ENCODE measurements at regions not wholly inside any gene's neighbourhood (a gene's known extent, or its start where the extent isn't known, plus 50 kb on each side); places are given as distances from the start of the nearest gene placed in this dataset.
"Not testable (repeated sequence)": the region's sequence is repeated elsewhere in the genome, so short reads cannot be mapped to it uniquely, and the experiment has no call there.

GRCh38 chr18:1388468-1388867 is 483.8 kb downstream of the ADCYAP1 start:
- not testable (repeated sequence) for TF ChIP-seq POLR2A, POLR2AphosphoS5, SPI1, TAF1, POU2F2 (IDR thresholded peaks at IDR 0.05; ENCODE audit: low read depth, low read length)

Data from GM12891 (cell line).